ENCODE measurements at regions not wholly inside any gene's neighbourhood (a gene's known extent, or its start where the extent isn't known, plus 50 kb on each side); places are given as distances from the start of the nearest gene placed in this dataset.

GRCh38 chr4:38565271-38566199 lies 98.5 kb upstream of the KLF3 start:
- H3K4me1 ChIP-seq, result peaks cover 7% of the 10 kb centered on the region
- no peaks in the 10 kb centered on the region for H3K9me3 ChIP-seq
- DNase-seq, result peak; percentile 24
- H3K27me3 ChIP-seq, result no peaks in the 10 kb centered on the region
- H3K4me3 ChIP-seq (ENCODE audit: low read depth, low read length), result no peak overlapping the region
- no peak for TF ChIP-seq CTCF (IDR thresholded peaks at IDR 0.05; ENCODE audit: low read depth, low read length)
- no peaks in the 10 kb centered on the region for H3K36me3 ChIP-seq

GRCh38 chr4:38566806-38567398 lies 97.1 kb upstream of the KLF3 start:
- TF ChIP-seq CTCF (IDR thresholded peaks at IDR 0.05; ENCODE audit: low read depth, low read length), result no peak
- Histone ChIP-seq H3K4me1 (peaks cover 7% of the 10 kb centered on the region), H3K36me3 (no peaks in the 10 kb centered on the region), H3K4me3 (ENCODE audit: low read depth, low read length) (no peak overlapping the region), H3K9me3 (no peaks in the 10 kb centered on the region), H3K27me3 (no peaks in the 10 kb centered on the region)
- no peak for DNase-seq

- no peak for TF ChIP-seq CTCF (IDR thresholded peaks at IDR 0.05; ENCODE audit: low read depth, low read length)
- no peak for DNase-seq
- Histone ChIP-seq H3K36me3 (no peaks in the 10 kb centered on the region), H3K9me3 (no peaks in the 10 kb centered on the region), H3K4me3 (ENCODE audit: low read depth, low read length) (no peak overlapping the region), H3K4me1 (peaks cover 6% of the 10 kb centered on the region), H3K27me3 (no peaks in the 10 kb centered on the region)
These were observed 96.5 kb upstream of the KLF3 start for GRCh38 chr4:38567457-38567856.

GRCh38 chr4:38568768-38569167 lies 95.2 kb upstream of the KLF3 start:
- TF ChIP-seq CTCF (IDR thresholded peaks at IDR 0.05; ENCODE audit: low read depth, low read length), result no peak

GRCh38 chr4:38570647-38571276 lies 93.2 kb upstream of the KLF3 start:
- Histone ChIP-seq H3K4me3 (ENCODE audit: low read depth, low read length) (no peak overlapping the region), H3K36me3 (no peaks in the 10 kb centered on the region), H3K4me1 (no peaks in the 10 kb centered on the region), H3K27me3 (no peaks in the 10 kb centered on the region), H3K9me3 (no peaks in the 10 kb centered on the region; the same call in 1 of the 2 replicates)
- no peak for TF ChIP-seq CTCF (IDR thresholded peaks at IDR 0.05; ENCODE audit: low read depth, low read length)
- no peak for DNase-seq

More at GRCh38 chr4:38568768-38569167, 95.2 kb upstream of the KLF3 start:
- Histone ChIP-seq H3K36me3 (no peaks in the 10 kb centered on the region), H3K4me3 (ENCODE audit: low read depth, low read length) (no peak overlapping the region), H3K4me1 (no peaks in the 10 kb centered on the region), H3K27me3 (no peaks in the 10 kb centered on the region), H3K9me3 (no peaks in the 10 kb centered on the region; the same call in 1 of the 2 replicates)
- DNase-seq, result no peak
